Epithelial cell of proximal tubule (primary cell): ENCODE measurements at regions not wholly inside any gene's neighbourhood (a gene's known extent, or its start where the extent isn't known, plus 50 kb on each side); places are given as distances from the start of the nearest gene placed in this dataset.

Experiments used
- DNase-seq: peaks from one replicate; pipeline ENCODE4 v3.0.0-alpha.2; 2011; ENCODE audit warnings: low read depth
- H3K4me3 ChIP-seq: 2 replicates; pipeline ENCODE4 v1.5.1; 2011; ENCODE audit warnings: low read depth, mild to moderate bottlenecking, low read length
- TF ChIP-seq, protein P1 (sequence below): conservative IDR thresholded peaks from 2 replicates; pipeline ENCODE4 v1.5.1; 2012; ENCODE audit warnings: low read depth, mild to moderate bottlenecking, low read length

DNA sequence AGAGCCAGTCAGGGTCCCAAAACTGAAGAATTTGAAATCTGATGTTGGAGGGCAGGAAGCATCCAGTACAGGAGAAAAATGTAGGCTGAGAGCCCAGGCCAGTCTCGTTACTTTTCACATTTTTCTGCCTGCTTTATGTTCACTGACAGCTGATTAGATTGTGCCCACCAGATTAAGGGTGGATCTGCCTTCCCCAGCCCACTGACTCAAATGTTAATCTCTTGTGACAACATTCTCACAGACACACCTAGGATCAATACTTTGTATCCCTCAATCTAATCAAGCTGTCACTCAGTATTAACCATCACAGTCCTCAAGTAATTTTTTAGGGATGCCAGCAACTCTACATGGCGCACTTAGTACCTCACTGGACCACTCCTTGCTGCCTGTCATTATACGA is 1345.3 kb downstream of the FAM181B start:
- TF ChIP-seq, protein P1, sequence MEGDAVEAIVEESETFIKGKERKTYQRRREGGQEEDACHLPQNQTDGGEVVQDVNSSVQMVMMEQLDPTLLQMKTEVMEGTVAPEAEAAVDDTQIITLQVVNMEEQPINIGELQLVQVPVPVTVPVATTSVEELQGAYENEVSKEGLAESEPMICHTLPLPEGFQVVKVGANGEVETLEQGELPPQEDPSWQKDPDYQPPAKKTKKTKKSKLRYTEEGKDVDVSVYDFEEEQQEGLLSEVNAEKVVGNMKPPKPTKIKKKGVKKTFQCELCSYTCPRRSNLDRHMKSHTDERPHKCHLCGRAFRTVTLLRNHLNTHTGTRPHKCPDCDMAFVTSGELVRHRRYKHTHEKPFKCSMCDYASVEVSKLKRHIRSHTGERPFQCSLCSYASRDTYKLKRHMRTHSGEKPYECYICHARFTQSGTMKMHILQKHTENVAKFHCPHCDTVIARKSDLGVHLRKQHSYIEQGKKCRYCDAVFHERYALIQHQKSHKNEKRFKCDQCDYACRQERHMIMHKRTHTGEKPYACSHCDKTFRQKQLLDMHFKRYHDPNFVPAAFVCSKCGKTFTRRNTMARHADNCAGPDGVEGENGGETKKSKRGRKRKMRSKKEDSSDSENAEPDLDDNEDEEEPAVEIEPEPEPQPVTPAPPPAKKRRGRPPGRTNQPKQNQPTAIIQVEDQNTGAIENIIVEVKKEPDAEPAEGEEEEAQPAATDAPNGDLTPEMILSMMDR = no peak
- no peak overlapping the region for H3K4me3 ChIP-seq
- no peak for DNase-seq

DNA sequence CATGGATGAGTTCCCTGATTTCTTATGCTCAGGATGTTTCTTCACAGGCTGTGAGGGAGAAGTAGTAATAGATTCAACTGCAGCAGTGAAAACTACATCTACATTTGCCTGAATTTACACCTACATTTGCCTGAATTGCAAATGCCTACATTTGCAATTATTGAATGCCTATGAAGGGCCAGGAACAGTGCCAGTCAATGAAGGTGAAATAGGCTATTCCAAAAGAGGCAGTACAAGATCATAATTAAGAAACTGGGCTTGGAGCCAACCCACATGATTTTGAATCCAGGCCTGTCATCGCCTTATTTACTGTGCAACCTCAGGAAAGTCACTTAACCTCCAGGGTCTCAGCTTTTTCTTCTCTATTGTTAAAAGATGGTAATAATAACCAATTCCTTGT is 1353.3 kb downstream of the FAM181B start:
- no peak for DNase-seq
- no peak overlapping the region for H3K4me3 ChIP-seq
- TF ChIP-seq, protein P1 = no peak

DNA sequence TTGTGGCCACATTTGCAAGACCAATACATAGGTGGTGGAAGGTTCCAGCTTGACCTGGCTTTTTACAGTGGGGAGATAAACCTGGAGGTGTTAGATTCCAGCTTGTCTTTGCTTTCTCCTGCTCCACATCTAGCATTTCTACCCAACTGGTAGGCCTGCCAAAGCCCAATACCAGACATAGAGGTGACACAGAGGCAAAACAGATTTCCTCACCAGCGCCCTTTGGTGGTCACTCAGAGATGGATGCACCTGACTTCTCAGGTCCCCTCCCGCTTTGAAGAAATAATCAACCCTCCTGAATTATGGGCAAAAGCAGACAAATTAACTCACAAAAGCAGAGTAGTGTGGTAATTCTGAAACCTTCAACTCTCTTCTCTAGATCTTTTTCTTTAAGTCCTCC is 1356.2 kb downstream of the FAM181B start:
- DNase-seq = no peak
- no peak overlapping the region for H3K4me3 ChIP-seq
- TF ChIP-seq, protein P1 = no peak

DNA sequence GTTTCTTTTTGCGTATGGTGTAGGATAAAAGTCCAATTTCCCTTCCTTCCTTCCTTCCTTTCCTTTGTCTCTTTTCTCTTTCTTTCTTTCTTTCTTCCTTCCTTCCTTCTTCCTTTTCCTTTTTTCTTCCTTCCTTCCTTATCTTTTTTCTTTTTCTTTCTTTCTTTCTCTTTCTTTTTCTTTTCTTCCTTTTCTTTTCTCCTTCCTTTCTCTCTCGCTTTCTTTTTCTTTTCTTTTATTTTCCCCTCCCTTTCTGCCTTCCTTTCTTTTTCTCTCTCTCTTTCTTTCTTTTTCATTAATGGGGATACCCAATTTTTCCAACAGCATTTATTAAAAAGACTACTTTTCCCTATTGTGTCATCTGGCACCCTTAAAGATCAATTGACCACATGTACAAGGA is 1359.7 kb downstream of the FAM181B start:
- TF ChIP-seq, protein P1 = no peak
- no peak for DNase-seq
- H3K4me3 ChIP-seq = no peak overlapping the region

DNA sequence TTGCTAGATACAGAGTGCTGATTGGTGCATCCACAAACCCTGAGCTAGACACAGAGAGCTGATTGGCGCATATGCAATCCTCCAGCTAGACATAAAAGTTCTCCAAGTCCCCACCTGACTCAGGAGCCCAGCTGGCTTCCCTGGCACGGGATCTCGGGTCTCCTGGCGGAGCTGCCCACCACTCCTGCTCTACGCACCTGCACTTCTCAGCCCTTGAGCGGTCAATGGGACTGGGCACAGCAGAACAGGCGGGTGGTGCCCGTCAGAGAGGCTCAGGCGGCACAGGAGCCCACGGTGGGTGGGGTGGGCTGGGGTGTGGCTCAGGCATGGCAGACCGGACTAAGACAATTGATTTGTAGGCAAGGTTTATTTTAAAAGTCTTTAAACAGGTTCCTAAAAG is 1365.5 kb downstream of the FAM181B start:
- TF ChIP-seq, protein P1 = no peak
- H3K4me3 ChIP-seq = no peak overlapping the region
- no peak for DNase-seq

DNA sequence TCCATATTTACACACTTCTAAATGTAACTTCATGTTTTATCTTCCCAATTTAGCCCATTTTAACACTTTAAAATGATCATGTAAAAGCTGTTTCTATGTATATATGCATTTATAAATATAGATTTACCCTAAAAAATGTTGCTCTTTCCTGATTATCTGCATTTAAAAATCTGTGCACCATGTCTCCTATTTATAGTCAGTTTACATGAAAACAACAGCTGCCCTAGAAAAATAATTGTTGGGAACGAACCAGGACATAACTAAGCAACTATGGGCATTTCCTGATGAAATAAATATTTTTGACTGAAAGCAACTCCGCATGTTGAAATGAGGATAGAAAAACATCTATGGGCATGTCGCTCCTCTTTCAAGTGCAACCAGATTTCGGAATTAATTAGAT is 1368.2 kb downstream of the FAM181B start:
- TF ChIP-seq, protein P1 = no peak
- no peak overlapping the region for H3K4me3 ChIP-seq
- DNase-seq = no peak

DNA sequence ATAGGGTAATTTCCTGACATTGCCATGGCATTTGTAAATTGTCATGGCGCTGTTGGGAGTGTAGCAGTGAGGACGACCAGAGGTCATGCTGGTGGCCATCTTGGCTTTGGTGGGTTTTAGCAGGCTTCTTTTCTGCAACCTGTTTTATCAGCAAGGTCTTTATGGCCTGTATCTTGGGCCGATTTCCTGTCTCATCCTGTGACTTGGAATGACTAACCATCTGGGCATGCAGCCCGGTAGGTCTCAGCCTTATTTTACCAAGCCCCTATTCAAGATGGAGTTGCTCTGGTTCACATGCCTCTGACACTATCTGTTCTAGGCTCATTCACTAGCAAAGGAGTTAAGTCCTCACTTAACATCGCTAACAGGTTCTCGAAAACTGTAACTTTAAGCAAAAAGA is 1374.2 kb downstream of the FAM181B start:
- TF ChIP-seq, protein P1 = no peak
- DNase-seq = no peak
- H3K4me3 ChIP-seq = no peak overlapping the region
